DMS79 (cell line): ENCODE measurements at regions not wholly inside any gene's neighbourhood (a gene's known extent, or its start where the extent isn't known, plus 50 kb on each side); places are given as distances from the start of the nearest gene placed in this dataset.

Source experiments
- DNase-seq: peaks from one replicate; lab custom pipeline; 2025; lab: John Stamatoyannopoulos, UW

DNA sequence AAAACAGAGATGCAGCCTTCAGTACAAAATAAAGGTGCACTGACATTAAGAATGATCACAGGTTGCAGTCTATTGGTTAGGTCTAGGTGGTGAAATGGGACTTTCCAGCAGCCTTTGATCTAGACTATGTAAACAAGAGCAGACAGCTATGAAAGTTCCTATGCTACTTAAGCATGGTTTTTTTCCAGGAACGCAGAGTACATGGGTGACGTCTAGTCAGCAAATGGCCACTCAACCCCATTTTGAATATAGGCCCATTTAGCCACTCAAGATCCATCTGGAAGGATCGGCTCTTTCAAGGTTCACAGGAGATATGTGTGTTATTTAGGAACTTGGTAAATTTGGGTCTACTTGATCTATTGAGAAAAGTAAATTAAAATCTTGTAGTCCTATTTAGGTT, 1424.6 kb upstream of the LRRTM3 start:
- no peak for DNase-seq

DNA sequence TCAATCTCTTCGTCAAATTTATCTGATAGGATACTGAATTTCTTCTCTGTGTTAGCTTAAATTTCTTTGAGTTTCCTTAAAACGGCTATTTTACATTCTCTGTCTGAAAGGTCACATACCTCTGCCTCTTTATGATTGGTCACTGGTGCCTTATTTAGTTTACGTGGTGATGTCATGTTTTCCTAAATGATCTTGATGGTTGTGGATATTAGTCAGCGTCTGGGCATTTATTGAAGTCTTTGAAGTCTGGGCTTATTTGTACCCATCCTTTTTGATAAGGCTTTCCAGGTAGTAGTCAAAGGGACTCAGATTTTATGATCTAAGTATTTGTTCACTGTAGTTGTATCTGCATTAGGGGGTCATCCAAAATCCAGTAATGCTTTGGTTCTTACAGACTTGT, 1407.5 kb upstream of the LRRTM3 start:
- no peak for DNase-seq

DNA sequence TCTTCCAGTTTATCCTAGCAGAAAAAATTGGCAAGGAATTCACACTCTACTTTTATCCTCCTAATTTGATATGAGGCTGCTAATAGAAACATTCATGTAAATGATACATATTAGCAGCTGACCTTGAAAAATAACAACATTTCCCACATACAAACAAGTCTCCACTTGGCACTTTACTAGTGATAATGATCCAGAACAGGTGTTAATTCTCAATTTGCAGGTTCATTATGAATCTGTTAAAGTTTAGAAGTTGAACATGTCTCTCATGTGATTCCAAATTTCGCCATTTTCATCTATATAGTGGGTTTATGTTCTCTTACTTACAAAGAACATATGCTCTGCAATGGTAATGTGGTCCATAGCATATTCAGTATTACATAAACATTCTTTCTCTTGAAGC, 1396.8 kb upstream of the LRRTM3 start:
- DNase-seq, result no peak

DNA sequence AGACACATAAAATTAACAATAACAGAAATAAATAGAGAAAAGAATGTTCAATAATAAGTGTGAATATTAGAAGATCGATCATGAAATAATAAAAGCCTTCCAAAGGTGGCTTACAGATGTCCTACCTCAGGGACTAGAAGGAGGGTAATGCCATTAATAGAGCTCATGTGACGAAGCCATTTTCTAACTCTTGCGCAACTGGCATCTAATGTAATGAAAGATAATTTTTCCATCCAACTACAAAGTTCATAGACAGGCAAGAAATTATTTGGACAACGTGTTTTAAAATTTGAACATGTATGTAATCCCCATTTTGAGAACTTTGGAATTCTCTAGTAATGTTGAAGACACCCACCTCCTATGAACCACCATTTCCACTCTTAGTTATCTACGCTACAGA, 1394.3 kb upstream of the LRRTM3 start:
- DNase-seq, result no peak

DNA sequence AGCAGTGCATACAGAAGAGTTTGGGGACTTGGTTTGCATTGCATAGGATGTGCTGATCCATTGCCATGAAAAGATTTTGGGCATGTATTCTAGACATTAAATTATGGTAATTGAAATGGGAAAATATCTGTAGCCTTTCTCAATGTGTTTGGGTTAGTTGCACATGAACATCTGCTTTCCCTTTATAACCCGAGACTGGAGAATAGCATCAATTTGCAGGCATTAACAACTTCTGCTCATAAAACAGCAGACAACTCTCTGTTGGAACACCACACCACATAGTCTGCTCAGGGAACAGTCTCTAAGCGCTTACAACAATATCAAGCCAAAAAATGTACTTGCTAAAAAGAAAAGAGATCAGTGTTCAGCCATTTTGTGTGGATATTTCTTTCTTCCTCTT, 1391.1 kb upstream of the LRRTM3 start:
- no peak for DNase-seq

DNA sequence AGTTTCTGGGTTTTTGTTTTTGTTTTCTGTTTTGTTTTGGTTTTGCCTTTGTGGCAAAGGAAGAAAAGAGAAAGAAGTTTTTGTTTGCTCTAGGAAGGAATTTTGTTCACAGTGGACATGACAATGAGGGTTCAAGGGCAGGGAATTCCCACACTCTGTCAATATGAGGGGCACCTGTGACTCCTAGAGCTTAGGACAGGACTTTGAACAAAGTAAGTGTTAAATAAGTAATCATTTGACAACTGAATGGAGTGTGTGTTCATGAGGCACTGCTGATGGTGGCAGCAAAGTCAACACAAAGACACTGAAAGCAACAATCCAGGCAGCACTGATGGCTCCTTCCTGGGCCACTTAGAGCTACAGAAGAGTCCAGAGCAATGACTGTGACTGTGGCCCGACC, 1381.1 kb upstream of the LRRTM3 start:
- no peak for DNase-seq

DNA sequence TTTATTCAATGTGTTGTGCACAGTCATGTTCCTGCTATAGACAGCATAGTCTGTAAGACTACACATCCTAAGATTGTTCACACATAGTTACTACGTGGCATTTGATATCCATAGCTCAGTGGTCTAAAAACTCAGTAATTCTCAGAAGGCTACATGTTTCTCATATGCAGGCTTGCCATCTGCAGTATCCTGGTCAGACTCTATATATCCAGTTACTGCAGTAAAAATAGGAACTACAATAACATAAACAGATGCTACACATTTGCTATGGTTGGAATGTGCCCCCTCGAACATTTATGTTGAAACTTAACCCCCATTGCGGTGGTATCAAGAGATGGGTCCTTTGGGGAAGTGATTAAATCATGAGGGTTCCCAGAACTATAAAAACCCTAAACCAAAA, 1377.8 kb upstream of the LRRTM3 start:
- no peak for DNase-seq

DNA sequence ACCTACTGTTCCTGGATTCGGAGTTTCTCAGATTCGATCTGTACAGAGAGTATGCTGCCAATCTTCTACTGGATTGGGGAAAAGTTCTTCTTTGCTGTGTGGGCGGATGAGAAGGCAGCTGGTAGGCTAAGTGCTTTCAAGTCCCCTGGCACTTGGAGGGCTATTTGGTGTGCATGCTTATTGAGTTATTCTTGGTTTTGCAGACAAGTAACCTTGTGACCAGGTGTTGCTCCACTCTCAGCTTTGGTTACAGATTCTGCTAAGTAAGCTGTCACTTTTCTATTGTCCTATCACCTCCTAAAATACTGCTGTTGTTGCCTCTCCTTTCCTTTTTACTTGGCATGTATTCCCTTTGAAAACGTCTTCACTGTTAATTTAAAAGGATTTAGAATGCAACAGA, 1375.1 kb upstream of the LRRTM3 start:
- DNase-seq, result no peak

DNA sequence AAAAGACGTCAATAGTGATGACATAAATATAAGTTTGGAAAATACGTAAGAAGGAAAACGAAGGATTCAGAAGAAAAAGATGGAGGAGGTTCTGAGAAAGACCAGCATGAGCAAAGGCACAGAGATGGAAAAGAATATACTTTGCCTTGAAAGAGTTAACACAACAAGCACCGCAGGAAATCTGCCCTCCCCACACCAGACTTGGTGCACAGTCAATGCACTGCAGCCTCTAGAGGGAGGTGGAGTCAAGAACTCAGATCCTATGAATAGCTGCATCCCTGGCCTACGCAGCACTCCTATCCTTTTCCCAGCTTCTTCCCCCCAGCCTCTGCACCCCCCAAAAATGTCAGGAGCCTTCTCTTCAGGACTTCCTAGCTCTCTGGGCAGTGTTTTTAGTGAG, 1370.6 kb upstream of the LRRTM3 start:
- DNase-seq, result no peak

DNA sequence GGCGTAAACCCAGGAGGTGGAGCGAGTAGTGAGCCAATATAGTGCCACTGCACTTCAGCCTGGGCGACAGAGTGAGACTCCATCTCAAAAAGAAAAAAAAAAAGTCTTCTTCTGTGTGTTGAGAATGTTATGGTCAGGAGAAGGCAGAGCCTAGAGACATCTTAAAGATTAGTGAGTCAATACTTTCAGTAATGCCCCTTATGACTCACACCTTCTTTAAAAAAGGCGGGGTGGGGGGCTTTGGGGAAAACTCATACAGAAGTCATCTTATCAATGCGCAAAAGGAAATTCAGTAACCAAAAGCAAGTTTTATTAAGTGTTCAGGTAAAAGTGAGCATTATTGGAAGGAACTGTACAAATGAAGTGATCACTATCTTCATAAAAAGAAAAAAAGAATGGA, 1369.8 kb upstream of the LRRTM3 start:
- DNase-seq, result no peak

DNA sequence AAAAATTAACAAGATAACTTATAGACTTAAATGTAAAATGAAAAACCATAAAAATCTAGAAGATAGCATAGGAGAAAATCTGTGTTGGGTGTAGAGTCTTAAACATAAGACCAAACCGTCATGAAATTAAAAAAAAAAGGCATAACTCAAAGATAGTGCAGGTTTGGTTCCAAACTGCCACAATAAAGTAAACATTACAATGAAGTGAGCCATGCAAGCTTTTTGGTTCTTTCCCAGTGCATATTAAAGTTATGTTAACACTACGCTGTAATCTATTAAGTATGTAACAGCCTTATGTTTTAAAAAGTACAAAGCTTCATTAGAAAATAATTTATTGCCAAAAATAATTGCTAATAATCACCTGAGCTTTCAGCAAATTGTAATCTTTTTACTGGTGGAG, 1366.5 kb upstream of the LRRTM3 start:
- DNase-seq, result no peak

DNA sequence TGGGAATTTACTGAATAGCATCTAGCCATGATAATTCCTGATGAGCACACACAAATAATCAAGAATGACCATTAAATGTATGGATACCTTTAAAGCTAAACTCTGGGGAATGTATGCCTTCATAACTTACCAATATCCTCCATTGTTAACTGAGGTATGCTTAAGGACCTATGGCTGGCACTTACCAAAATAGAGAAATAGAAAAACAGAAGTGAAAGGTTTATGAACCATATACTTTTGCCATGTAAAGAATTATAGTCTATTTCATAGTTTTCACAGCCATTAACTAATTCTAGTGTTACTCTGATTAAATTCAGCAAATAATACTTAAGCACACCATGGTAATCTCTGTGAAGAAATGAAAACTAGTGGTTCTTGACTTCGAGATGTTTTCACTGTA, 1360.6 kb upstream of the LRRTM3 start:
- no peak for DNase-seq

DNA sequence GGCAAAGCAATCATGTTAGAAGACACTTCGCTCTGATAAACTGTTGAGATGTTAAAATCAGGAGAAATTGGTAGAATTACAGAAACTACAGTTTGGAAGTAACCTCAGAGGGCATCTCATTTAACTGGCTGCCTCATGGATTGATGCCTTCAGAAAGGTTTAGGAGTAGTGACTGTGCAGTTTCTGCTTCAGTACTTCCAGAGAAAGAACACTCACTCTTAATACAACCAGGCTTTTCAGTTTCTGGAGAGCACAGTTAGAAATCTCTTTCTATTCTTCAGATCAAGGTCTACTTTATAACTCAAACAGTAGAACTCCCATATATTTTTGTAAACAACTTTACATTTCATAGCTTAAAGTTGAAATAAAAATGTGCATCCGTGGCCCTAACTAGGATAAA, 1358.9 kb upstream of the LRRTM3 start:
- no peak for DNase-seq

DNA sequence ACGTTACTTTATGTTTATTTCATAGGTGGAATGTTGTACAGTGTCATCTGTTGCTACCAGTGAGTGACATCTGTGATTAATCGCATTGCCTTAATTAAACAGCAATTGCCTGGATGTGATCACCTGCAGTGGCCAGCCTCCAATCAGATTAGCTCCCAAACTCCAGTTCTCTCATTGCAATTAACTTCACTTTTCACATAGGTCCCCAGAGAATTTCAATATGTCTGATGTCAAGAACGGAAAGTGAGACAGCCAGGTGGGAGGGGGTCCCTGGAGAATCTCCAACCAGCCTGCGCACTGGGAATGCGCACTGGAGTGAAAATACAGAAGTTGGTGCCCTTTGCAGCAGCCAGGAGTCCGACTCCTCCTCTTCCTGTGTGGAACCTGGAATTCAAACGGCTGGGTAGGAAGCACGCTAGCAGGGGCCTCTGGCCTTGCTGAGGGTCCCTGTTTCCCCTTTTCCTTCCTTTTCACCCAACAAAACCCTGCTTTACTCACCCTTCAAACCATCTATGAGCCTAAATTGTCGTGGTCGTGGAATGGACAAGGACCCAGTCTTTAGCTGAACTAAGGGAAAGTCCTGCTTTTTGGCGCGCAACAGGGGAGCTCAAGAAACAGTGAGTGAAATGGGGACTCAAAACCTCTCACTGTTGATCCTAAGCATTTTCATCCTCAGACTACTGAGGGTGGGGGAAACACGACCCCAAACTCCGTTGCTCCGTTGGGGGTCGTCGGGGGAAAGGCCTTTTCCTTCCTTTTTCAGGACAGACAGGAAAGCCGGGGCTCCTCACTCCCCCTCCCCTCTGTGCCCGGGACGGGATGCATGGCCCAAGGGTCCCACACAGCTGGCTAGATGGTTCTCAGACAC, 1355.5 kb upstream of the LRRTM3 start:
- no peak for DNase-seq

DNA sequence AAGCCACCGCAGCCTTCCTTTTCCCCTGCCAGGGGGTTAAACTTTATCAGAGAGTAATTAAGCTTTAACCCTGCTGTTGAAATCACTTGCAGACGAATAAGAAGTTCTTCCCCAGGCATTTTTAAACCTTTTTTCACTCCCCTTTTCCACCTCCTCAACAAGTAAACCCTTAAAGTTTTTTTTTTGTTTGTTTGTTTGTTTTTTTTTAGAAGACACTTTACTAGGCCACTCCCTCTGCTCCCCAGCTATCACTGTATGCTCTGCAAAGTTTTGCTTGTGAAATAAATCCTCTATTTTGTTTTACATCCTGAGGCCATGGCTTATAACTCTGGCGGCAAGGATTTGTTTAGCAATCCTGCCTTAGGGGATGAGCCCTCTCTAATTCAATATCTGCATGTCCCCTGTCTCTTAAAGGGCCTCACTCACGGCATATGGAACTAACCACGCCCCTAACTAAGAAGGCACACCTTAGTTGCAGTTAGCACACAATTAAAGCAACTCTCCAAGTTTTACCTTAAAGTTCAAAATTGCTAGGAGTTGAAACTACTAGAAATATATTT, 1354.7 kb upstream of the LRRTM3 start:
- DNase-seq, result no peak

DNA sequence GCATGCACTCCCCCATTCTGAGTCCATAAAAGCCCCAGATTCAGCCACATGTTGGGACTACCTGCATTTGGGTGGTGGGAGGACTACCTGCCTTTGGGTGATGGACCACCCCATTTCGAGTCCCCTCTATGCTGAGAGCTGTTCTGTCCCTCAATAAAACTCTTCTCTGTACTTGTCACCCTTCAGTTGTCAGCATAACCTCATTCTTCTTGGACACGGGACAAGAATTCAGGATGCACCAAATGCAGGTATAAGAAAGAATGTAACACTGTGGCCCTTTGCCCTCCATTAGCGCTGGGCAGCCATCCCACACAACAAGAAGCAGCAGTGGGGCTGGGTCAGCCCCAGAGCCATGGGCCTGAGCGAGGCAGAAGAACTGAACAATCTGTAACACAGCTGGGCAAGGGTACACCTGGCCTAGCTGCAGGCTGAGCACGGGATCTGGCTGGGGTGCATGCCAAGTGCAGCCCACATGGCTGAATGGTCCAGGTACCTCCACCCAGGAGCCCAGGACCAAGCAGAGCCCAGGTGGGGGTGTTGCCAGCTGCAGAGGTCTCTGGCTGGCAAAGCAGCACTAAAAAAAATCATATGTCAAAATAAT, 1344.3 kb upstream of the LRRTM3 start:
- no peak for DNase-seq

DNA sequence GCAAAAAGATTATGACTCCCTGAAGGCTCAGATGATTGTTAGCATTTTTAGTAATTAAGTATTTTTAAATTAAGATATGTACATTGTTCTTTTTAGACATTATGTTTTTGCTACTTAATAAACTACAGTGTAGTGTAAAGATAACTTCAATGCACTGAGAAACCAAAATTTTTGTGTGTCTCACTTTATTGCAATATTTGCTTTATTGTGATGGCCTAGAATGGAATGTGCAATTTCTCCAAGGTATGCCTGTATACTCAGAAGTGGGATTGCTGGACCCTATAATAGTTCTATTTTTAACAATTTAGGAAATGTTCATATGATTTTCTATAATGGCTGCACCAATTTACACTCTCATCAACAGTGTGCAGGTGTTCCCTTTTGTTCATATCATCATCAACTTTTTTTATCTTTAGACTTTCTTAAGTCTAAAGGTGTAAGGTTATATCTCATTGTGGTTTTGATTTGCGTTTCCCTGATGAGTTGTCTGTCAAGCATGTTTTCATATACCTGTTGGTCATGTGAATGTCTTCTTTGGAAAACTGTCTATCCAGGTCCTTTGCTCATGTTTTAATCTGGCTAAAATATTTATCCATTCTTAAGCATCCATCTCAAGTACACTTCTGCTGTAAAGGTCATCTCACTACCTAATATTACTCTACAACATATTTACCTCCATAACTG, 1323.5 kb upstream of the LRRTM3 start:
- no peak for DNase-seq

DNA sequence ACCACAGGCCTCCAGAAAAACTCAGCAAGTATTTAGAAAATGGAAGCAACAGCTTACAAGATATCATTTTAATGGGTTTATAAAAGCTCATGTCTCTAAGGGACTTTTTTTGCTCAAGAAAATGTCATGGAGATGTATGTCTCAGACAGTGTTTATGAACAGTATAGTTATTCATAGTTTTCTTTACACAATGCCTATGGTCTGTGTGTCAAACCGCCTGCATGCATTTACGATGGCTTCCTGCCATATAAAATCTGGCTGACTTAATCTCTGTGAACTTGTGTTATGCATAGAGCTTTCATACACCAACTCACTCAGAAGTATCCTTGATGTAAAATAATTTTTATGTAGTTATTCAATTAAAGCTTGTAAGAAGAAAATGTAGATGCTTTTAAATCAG, 1314.2 kb upstream of the LRRTM3 start:
- DNase-seq, result no peak

DNA sequence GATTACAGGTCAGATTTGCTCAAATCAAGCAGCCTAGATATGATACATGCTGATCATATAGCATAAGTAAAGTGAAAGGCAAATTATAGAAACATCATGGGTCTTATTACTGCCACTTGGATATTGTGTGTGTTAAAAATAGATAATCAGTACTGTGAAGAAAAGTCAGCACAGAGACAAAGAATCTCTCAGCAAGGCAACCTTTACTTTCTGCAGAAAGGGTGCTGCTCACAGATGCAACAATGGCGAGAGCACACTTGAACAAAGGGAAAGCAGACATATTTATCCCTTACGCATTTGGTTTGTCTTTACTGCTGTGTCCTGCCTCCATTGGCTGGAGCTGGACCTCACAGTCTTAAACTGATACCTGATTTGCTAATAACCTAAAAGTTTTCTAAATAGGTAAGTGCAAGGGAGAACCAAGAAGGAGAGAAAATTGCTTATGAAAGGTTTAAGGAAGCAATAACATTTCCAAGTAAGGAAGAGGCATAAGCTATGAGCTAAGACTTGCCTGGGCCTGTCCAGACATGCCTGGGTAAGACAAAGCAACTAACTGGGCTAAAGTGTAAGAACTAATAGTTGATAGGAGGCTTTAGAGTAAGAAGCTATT, 1310.8 kb upstream of the LRRTM3 start:
- DNase-seq, result no peak

DNA sequence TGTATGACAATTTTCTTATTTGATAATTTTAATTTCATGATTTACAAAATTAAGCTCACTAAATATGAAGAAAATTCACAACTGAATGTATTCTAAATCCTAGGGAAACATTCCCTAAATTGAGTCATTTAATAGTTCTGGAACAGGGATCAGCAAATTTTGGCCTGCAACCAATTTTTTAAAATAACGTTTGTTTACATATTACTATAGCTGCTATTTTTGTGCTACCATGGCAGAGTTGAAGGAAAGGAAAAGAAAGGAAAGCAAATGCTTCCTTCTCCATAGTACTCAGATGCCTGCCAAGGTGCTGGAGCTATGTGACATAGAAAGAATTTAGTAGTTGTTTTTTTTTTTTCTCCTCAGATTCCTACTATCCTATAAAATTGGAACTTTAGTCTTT, 1307.7 kb upstream of the LRRTM3 start:
- no peak for DNase-seq

DNA sequence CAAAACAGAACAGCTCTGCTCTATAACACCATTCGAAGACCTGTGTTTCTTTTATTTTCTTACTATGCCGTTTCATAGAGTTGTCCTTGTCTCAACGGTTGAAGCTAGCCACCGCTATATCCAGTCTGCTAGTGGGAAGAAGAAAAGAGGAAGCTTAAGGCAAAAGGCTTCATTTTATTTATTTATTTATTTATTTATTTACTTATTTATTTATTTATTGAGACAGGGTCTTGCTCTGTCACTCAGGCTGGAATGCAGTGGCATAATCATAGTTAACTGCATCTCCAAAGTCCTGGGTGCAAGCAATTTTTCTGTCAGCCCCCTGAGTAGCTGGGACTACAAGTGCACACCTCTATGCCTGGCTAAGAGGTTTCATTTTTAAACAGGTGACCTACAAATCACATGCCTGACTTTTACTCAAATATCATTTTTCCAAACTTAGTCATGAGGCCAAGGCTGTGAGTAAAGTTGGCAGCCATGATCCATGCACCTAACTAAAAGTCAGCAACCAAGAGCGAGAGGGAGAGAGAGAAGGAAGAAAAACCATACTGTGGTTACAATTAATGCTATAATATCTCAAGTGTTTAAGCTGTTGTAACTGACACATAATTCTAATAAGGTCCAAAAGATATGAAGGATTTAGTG, 1305.3 kb upstream of the LRRTM3 start:
- no peak for DNase-seq

DNA sequence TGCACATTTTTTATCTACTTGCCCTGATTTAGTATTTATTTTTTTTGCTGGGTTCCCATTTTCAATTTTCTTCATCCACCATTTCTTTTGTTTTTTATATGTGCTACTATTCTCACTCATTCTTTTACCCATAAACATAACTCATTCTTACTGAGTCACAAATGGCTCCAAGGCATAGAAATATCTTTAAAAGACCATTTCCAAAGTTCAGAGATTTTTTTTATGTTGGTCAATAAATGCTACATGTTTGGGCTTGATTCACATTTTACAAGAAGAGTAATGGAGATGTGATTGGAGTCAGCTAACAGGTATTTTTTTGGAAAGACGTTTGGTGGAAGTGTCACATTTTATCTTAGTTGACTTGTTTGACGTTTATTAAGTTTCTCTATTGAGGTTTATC, 1303.2 kb upstream of the LRRTM3 start:
- no peak for DNase-seq
